Right ventricle myocardium superior (tissue), 1 donor: ENCODE measurements at regions not wholly inside any gene's neighbourhood (a gene's known extent, or its start where the extent isn't known, plus 50 kb on each side); places are given as distances from the start of the nearest gene placed in this dataset.

Experiments used
- ATAC-seq: fragments of 200-7000 bp; cut with Tn5 transposase; one replicate; pipeline ENCODE4 v1.9.1; 2020; ENCODE audit warnings: mild to moderate bottlenecking; ENCODE audit not compliant: poor library complexity
- DNase-seq: peaks from one replicate; pipeline ENCODE4 v3.0.0-alpha.2; 2020
- intact Hi-C: fragments of 100-400 bp; cut with DNase I; formaldehyde crosslinking; loops from one replicate; pipeline ENCODE4 v1.11.2; 2022
- donor health status: DM: no; HTN: yes; CAD: no; lungs with severe emphysema.

DNA sequence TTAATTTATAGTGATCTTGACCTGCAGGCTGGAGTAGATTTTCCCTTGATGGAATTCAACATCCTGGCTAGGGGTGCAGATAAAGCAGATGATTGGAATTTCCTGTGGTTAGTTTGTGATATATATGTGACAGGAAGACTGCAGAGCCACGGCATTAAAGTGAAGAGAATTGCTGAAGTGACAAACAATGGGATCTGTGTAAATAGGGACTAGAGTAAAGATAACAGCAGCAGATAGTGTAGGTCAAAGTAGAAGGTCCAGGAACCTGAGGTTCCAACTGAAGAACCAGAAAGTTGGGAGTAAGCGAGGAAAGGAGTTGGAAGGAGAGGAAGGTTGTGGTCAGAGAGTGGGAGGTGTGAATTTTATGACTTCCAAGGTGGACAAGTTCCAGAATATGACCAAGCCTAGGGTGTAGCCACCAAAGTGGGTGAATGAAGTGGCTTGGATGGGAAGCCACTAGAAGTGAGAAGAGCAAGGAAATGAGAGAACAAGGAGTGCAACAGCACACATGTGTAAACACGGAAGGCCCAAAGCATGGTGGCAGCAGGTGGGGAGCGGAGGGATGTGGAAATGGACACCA lies 325.0 kb downstream of the RAB28 start:
- ATAC-seq (no peak), DNase-seq (no peak)
- intact Hi-C loops: no loop called here

DNA sequence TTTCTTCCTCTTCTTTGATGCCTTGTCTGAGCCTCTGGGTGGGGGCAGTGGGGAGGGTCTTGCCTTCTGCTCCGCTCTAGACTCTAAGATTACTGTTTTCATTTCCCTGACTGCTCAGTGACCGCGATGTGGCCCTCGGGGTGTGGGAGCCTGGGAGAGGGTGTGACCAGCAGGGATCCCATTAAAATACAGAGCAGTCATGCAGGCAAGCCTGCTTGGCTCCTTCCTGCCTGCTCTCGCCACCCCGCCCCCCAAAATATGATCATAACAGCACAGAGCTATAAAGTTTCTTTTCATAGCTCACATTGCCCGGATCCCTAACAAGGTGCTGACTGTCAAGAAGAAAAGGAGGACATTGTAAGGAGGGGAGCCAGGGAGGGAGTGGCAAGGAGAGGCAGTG lies 332.9 kb downstream of the RAB28 start:
- intact Hi-C loops: no loop called here
- ATAC-seq: no peak
- no peak for DNase-seq

DNA sequence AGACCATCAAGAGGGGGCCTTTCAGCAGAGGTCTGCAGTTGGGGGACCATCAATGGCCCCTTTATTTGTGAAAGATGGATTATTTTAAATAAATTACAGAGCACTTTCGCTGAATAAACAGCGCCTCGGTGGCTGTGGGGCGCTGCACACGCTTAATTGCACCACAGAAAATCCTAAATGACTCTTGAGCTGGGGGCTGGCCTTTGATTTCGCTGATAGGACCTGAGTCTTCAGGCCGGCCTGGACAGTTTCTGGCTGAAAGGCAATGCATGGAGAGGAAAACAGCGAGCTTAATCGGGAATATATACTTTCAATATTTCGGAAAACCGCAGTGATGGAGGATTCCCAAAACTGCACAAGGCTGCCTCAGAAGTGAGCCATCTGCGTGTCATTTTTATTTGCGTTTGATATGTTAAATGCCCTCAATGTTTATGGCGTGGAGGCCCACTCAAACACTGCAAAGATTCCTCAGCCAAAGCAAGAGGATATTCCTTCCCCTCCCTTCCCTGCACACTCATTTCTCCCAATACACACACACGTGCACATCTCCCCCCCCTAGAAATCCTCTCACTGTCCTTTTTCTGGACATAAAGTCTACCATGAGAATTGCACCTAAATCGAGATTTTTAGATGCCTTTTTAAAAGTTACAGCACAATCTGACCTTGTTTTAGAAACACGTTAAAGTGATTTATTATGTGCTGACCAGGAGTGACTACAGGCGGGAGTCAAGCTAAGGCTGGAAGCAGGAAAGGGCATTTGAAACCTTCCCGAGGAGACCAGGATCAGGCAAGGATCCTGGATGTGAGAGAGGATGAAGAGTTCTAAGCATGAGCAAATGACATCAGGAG lies 340.7 kb downstream of the RAB28 start:
- DNase-seq (no peak), ATAC-seq (no peak)
- intact Hi-C loops: no loop called here

DNA sequence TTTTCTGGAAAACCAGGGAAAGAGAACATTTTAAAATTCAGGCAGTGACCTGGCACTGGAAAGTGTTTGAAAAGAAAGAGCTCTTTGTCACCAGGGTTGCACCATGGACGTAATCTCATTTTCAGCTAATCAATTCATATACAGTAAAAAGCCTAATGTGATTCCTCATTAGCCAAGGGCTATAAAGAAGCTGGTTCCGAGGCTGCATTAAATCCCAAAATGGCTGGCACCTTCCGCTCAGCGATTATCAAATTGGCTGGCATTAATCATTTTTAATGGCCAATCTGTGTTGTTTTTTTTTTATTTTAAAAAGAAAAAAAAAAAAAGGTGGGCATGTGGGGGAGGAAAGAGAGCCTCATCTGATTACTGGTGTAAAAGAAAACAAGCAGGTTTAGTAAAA lies 341.4 kb downstream of the RAB28 start:
- DNase-seq (no peak), ATAC-seq (no peak)
- intact Hi-C loops: no loop called here

DNA sequence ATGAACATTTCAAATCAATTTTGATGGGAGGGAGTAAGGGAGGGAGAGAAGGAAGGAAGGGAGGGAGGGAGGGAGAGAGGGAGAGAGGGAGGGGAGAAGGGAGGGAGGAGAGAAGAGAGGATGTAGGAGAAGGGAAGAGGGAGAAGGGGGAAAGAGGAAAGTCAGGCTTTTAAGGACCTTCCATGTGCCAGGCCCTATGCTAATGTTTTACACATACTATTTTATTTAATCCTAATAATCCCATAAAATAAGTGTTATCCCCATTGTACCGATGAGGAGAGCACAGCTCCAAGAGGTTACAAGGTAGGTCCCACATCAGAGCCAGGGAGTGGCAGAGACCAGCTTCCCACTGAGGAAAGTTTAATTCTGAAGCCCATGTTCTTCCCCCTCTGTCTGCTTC lies 341.9 kb downstream of the RAB28 start:
- no peak for DNase-seq
- no peak for ATAC-seq
- intact Hi-C loops: no loop called here

DNA sequence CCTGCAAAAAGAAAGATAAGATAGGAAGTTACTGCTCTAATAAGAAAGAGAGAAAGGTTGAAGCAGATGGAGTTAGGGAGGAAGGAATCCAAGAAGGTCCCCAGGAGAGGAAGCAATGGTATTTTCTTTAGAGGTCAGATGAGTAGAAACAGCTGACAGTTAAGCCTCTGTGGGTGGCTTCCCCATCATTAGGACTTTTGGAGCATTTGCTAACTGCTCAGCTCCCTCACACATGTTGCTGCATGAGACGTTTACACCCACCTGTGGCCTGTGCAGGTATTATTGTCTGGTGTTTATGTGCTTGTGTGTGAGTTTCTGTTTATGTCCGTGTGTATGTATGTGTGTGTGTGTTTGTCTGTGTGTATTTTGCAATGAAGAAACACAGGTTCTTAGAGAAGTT lies 346.8 kb downstream of the RAB28 start:
- DNase-seq (no peak), ATAC-seq (no peak)
- intact Hi-C loops: no loop called here

DNA sequence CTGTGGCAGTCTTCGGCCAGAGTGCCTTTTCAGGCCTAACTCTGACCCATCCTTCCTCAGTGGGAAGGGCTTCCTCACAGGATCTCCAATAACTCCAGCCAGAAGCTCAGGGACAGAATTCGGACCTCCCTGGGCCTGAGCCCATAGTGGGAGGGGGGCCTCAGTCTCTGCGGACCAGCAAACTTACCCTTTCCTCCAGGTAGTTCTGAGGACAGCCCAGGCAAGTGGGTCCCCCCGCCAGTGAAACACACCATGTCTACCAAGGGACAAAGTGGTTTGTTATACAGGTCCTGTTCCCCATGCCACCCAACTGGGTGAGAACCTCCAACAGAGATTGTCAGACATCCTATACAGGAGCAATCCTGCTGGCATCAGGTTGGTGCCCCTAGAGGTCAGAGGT lies 350.4 kb downstream of the RAB28 start:
- DNase-seq: no peak
- ATAC-seq: no peak
- intact Hi-C loops: no loop called here

DNA sequence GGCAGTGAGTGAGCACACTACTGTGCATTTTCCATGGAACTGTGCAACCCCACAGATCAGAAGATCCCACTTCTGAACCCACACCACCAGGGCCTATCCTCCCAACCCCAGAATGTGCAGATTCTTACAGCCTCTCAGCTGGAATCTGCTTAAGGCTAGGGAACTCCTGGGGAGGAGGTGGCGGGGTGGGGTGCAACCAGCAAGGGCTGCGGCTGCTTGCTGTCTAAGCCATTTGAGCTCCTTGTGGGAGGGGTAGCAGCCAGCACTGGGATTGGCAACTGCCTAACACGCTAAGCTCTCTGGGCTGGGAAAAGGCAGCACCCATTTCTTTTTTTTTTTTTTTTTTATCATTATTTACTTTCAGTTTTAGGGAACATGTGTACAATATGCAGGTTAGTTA lies 353.3 kb downstream of the RAB28 start:
- DNase-seq (no peak), ATAC-seq (no peak)
- intact Hi-C loops: no loop called here

DNA sequence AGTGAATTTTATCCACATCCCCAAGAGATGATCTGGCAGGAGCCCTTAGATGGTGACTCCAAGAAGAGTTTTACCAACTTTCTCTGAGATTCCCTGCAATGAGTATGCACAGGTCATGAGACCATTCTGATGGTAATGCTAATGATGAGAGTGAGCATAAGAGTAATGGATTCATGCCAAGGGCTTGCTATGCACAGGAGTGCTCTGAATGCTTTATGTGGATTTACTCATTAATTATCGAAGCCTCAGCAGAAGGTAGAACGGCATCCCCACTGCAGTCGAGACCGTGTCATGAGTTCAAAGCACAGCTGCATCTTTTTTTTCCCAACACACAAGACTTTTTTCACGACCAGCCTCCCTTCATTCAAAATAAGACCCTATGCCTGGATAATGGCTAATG lies 355.0 kb downstream of the RAB28 start:
- ATAC-seq: no peak
- intact Hi-C loops: no loop called here
- DNase-seq: no peak

DNA sequence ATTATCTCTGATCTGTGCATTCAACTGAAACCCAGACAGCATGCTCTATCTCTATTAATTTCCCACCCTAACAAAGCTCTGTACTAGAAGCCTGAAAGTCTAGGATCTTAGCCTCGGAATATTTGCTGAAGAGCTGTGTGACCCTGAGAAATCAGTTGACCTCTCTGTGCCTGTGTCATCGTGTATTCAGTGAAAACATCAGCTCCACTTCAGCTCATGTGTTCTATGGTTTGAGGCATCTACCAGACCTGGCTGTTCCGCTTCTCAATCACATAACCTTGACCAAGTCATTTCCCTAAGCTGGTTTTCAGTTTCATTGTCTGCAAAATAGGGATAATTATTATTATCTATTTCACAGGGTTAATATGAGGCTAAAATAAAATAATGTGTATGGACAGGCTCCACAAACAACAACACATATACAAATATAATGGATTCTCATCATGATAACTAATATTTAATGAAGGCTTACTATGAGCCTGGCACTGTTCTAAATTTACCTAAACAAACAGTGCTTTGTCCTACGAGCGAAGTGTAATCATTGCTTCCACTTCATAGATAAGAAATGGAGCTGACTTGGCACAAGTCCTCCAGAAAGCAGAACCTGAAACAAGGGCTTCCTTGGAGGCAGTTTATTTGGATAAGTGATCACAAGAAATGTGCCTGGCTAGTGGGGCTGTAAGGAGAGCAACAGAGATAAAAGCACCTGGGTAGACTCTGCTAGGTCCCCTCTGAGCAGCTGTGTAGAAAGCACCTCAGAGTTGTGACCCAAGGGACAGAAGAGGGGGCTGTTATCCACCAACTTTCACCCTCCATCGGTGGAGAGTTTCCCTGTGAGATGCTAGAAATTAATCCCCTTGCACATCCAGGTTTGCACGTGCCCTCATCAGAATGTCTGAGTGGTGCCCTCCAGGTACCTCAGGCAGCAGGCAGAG lies 356.9 kb downstream of the RAB28 start:
- intact Hi-C loops: no loop called here
- ATAC-seq (no peak), DNase-seq (no peak)

DNA sequence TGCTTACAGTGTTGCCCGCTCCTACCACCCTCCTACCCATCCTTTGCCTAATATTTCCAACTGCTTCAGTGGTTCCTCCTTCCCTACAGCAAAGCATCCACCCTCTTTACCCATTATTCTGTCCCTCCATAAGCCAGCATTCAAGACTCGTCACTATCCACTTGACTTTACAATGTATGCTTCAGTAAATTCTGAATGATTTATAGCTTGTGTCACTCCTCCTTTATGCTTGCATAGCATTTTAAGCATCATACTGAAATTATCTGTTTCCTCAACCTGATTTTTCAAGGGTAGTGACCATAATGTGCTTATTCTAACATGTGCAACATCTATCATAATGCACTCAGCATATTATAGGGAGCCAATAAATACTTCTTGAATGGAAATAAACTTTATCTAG lies 365.5 kb downstream of the RAB28 start:
- DNase-seq (no peak), ATAC-seq (no peak)
- intact Hi-C loops: no loop called here

DNA sequence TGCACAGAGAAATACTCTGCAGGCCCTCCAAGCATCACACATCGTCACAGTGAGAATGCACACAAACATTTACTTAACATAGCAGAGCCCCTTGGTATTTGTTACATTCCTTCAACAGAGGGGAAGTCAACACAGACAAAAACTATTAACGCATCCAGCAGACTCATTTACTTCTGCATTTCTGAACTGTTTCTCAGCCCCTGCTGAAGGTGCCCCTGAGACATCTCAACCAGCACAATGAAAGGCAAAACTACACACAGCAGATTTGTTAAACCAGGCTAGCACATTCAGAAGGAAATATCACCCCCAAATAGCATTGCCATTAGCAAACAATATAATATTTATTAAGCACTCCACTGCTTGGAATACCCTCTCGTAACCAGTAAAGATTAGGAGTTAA lies 367.0 kb downstream of the RAB28 start:
- intact Hi-C loops: no loop called here
- DNase-seq (no peak), ATAC-seq (no peak)

DNA sequence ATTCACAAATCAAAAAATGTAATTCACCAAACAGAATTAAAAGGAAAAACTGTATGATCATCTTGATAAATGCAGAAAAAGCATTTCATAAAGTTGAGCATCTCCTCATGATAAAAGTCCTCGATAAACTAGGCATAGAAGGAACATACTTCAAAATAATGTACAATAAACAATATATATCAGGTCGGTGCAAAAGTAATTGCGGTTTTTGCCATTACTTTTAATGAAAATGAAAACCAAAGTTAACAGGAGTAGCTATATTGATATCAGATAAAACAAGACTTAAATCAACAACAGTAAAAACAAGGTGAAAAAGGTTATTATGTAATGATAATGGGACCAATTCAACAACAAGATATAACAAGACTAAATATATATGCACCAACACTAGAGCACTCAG lies 372.1 kb downstream of the RAB28 start:
- ATAC-seq (no peak), DNase-seq (no peak)
- intact Hi-C loops: no loop called here

DNA sequence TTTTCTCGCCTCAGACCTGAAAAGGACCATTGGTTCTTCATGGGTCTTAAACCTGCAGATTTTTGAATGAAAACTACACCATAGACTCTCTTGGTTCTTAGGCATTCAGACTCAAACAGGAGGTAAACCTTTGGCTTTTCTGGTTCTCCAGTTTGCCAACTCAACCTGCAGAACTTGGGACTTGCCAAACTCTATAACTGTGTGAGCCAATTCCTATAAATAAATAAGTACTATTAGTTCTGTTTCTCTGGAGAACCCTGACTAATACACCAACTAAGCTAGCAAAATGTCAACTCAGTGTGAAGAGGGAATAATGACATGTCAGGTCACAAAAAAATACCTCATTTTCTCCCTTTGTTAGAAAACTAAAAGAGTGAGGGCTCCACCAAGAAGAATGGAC lies 374.6 kb downstream of the RAB28 start:
- ATAC-seq (peak; percentile 72), DNase-seq (no peak)
- intact Hi-C loops: no loop called here

DNA sequence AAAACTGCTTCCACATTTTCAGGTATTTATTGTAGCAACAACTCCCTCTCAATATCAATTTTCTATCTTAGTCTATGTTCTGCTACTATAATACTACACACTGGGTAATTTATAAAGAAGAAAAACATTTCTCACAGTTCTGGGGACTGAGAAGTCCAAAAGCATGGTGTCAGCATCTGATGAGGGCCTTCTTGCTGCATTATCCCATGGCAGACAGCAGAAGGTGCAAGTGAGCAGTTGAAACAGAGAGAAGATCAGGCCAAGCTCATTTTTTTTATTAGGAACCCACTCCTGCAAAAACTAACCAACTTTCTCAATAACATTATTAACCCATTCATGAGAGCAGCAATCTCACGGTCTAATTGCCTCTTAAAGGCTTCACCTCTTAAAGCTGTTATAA lies 376.0 kb downstream of the RAB28 start:
- DNase-seq: no peak
- ATAC-seq: no peak
- intact Hi-C loops: no loop called here

DNA sequence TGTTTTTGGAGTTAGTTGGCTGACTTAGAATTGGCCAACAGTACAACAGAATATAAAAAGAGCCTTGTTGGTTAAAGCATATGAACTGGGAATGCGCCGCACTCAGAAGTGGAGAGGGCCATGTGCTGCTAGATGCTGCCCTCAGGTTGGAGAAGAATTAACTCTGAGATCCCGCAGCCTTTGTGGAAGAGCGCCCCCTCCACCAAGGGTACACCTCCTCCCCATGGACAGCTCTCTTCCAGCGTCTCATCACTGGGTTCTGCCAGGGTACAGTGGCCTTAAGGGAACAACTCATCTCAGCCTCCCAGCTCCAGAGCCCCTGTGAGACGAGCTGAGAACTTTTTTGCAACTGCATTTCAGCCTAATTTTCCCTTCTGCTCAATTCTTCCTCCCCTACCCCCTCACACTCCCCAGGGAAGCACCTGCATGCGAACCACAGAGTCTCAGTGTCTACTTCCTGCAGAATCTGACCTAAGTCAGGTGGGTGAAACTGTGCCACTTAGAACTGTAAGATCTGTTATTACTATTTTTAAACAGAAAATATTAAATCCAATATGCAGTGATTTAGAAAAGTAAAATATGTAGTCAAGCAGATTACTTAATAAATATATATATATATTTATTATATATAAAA lies 380.6 kb downstream of the RAB28 start:
- intact Hi-C loops: no loop called here
- DNase-seq (no peak), ATAC-seq (no peak)

DNA sequence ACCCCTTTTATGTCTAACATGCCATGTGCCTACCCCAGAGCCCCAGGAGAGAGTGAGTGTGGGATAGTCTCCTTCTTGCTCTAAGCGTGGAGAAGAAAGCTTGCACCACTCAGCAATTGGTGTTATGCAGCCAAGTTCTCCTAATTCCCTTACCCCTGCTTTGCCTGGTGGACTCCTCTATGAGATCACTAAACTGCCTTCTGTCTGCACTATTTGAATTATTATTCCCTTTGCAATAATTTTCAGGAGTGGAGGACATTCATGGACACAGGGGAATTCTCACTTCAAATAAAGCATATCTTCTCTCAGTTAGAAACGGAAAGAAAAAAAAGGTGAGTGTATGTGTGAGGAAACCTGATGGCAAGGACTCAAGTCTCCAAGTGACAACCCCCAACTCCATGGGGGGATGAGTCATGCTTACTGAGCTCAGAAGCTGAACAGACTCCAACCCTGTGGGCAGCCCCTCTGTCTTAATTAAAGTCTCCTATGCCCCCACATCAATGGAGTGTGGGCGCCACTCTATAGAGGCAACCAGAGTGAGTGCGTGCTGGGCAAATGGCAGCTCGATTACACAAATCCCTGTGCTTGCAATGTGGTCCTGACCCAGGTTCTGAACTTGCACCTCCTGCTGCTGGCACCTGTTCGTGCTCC lies 381.9 kb downstream of the RAB28 start:
- DNase-seq (no peak), ATAC-seq (no peak)
- intact Hi-C loops: no loop called here

DNA sequence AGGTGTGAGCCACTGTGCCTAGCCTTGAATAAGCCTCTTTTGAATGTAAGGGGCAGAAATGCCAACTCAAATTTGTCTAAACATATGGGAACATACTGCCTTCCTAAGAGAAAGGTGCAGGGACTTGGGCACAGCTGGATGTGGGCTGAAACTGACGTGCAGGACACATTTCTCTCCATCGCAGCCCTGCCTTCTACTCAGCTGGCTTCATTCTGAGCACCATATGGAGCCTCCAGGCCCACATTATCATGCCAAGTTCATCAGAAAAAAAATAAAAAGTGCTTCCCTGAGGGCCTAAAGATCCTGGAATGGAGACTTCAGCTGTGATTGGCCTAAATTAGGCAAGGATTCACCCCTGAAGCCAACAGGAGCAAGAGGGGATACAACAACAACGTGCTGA lies 386.2 kb downstream of the RAB28 start:
- DNase-seq (no peak), ATAC-seq (no peak)
- intact Hi-C loops: no loop called here

DNA sequence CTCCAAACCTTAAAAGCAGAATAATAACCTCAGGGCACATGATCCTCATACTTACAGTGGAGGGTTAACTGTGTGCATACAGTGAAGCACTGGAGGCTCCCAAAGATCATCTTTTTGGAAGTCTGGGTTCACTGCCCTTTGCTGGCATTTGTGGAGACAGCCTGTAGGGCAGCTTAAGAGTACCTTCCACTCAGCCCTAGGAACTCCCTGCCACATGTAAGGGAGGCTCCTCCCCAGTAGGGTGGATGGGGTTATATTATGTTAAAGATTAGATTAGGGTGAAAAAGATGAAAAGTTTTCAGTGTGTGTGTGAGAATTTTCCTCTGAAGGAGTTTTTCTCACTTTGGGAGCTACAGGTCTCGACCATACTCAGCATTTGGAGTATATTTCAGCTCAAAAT lies 388.4 kb downstream of the RAB28 start:
- DNase-seq (no peak), ATAC-seq (no peak)
- intact Hi-C loops: no loop called here
